ENCODE measurements at regions not wholly inside any gene's neighbourhood (a gene's known extent, or its start where the extent isn't known, plus 50 kb on each side); places are given as distances from the start of the nearest gene placed in this dataset.

- H3K4me3 Mint-ChIP-seq = no peak overlapping the region
- no peaks in the 10 kb centered on the region for H3K9me3 Mint-ChIP-seq
- no peak overlapping the region for H3K27ac Mint-ChIP-seq
- ATAC-seq (no peak), DNase-seq (ENCODE audit: low spot score) (no peak)
- no peaks in the 10 kb centered on the region for H3K27me3 Mint-ChIP-seq (ENCODE audit: low read depth)
- no peaks in the 10 kb centered on the region for H3K36me3 Mint-ChIP-seq
- TF ChIP-seq, protein P1, sequence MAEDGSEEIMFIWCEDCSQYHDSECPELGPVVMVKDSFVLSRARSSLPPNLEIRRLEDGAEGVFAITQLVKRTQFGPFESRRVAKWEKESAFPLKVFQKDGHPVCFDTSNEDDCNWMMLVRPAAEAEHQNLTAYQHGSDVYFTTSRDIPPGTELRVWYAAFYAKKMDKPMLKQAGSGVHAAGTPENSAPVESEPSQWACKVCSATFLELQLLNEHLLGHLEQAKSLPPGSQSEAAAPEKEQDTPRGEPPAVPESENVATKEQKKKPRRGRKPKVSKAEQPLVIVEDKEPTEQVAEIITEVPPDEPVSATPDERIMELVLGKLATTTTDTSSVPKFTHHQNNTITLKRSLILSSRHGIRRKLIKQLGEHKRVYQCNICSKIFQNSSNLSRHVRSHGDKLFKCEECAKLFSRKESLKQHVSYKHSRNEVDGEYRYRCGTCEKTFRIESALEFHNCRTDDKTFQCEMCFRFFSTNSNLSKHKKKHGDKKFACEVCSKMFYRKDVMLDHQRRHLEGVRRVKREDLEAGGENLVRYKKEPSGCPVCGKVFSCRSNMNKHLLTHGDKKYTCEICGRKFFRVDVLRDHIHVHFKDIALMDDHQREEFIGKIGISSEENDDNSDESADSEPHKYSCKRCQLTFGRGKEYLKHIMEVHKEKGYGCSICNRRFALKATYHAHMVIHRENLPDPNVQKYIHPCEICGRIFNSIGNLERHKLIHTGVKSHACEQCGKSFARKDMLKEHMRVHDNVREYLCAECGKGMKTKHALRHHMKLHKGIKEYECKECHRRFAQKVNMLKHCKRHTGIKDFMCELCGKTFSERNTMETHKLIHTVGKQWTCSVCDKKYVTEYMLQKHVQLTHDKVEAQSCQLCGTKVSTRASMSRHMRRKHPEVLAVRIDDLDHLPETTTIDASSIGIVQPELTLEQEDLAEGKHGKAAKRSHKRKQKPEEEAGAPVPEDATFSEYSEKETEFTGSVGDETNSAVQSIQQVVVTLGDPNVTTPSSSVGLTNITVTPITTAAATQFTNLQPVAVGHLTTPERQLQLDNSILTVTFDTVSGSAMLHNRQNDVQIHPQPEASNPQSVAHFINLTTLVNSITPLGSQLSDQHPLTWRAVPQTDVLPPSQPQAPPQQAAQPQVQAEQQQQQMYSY (CRISPR knock-in tag; IDR thresholded peaks at IDR 0.05) = no peak
- peaks cover 18% of the 10 kb centered on the region for H3K4me1 Mint-ChIP-seq
- CTCF ChIA-PET = no interaction called here
- POLR2A ChIA-PET = no interaction called here
Observed at GRCh38 chr13:78770601-78771000, 111.6 kb upstream of the OBI1 start.

DNA sequence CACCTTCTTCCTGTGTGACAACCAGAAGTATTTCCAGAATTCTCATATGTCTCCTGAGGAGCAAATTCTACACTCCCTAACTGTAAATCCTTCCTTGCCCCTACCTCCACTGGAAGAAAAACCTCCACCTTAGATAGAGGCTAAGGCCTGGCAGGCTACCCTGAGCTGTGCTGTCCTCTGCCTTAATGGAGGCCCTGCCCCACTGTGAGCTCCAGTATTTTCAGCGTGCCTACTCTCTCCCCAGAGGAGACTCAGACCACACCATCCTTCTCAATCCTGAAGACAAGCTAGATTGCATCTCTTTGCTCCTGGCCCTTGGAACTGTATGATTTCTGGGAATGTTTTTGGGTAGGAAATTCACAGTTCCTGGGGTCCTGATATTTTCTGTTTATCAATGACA lies 110.0 kb upstream of the OBI1 start:
- no peaks in the 10 kb centered on the region for H3K27me3 Mint-ChIP-seq (ENCODE audit: low read depth)
- POLR2A ChIA-PET = no interaction called here
- H3K9me3 Mint-ChIP-seq = no peaks in the 10 kb centered on the region
- H3K36me3 Mint-ChIP-seq = no peaks in the 10 kb centered on the region
- CTCF ChIA-PET = interaction anchor here (2.1 kb wide), 1 partner anchor 182 kb away, joined by 6 read pairs; no protein-coding TSS in a partner anchor
- H3K4me1 Mint-ChIP-seq = peaks cover 21% of the 10 kb centered on the region
- ATAC-seq (no peak), DNase-seq (ENCODE audit: low spot score) (no peak)
- H3K4me3 Mint-ChIP-seq = no peak overlapping the region
- TF ChIP-seq ZBTB43 (CRISPR knock-in tag; IDR thresholded peaks at IDR 0.05) (no peak), MYBL2 (CRISPR knock-in tag; IDR thresholded peaks at IDR 0.05) (no peak), ATF1 (CRISPR knock-in tag; IDR thresholded peaks at IDR 0.05) (no peak), ZMAT4 (CRISPR knock-in tag; IDR thresholded peaks at IDR 0.05) (no peak), ARID4B (CRISPR knock-in tag; IDR thresholded peaks at IDR 0.05; ENCODE audit: borderline replicate concordance) (no peak), NR3C1 (CRISPR knock-in tag; conservative IDR thresholded peaks at IDR 0.05; ENCODE audit: low read depth) (no peak)
- TF ChIP-seq, protein P2, sequence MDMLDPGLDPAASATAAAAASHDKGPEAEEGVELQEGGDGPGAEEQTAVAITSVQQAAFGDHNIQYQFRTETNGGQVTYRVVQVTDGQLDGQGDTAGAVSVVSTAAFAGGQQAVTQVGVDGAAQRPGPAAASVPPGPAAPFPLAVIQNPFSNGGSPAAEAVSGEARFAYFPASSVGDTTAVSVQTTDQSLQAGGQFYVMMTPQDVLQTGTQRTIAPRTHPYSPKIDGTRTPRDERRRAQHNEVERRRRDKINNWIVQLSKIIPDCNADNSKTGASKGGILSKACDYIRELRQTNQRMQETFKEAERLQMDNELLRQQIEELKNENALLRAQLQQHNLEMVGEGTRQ (CRISPR knock-in tag; IDR thresholded peaks at IDR 0.05) = no peak
- TF ChIP-seq, protein P3, sequence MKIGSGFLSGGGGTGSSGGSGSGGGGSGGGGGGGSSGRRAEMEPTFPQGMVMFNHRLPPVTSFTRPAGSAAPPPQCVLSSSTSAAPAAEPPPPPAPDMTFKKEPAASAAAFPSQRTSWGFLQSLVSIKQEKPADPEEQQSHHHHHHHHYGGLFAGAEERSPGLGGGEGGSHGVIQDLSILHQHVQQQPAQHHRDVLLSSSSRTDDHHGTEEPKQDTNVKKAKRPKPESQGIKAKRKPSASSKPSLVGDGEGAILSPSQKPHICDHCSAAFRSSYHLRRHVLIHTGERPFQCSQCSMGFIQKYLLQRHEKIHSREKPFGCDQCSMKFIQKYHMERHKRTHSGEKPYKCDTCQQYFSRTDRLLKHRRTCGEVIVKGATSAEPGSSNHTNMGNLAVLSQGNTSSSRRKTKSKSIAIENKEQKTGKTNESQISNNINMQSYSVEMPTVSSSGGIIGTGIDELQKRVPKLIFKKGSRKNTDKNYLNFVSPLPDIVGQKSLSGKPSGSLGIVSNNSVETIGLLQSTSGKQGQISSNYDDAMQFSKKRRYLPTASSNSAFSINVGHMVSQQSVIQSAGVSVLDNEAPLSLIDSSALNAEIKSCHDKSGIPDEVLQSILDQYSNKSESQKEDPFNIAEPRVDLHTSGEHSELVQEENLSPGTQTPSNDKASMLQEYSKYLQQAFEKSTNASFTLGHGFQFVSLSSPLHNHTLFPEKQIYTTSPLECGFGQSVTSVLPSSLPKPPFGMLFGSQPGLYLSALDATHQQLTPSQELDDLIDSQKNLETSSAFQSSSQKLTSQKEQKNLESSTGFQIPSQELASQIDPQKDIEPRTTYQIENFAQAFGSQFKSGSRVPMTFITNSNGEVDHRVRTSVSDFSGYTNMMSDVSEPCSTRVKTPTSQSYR (CRISPR knock-in tag; IDR thresholded peaks at IDR 0.05) = no peak
- H3K27ac Mint-ChIP-seq = no peak overlapping the region
